NCI-H1092 (cell line): ENCODE measurements at regions not wholly inside any gene's neighbourhood (a gene's known extent, or its start where the extent isn't known, plus 50 kb on each side); places are given as distances from the start of the nearest gene placed in this dataset.
A peak's percentile ranks its signal among the peaks of the same experiment; 100 is the strongest.

Experiments used
- DNase-seq: peaks from one replicate; lab custom pipeline; 2025; lab: John Stamatoyannopoulos, UW

- DNase-seq: no peak
Measured at GRCh38 chr9:3049636-3050035, 205.7 kb upstream of the PUM3 start.

GRCh38 chr9:3047912-3048311, 204.0 kb upstream of the PUM3 start:
- DNase-seq: no peak

- no peak for DNase-seq
Measured at GRCh38 chr9:3045153-3045552, 201.3 kb upstream of the PUM3 start.

GRCh38 chr9:3043369-3043768, 199.5 kb upstream of the PUM3 start:
- no peak for DNase-seq

GRCh38 chr9:3040761-3041160, 196.9 kb upstream of the PUM3 start:
- DNase-seq: no peak

- DNase-seq: no peak
Measured at GRCh38 chr9:3036333-3036700, 192.4 kb upstream of the PUM3 start.

GRCh38 chr9:3035579-3036332, 191.9 kb upstream of the PUM3 start:
- no peak for DNase-seq

GRCh38 chr9:3032898-3033297, 189.0 kb upstream of the PUM3 start:
- DNase-seq: no peak

GRCh38 chr9:3028535-3028934, 184.6 kb upstream of the PUM3 start:
- DNase-seq: peak; percentile 37

GRCh38 chr9:3027210-3027609, 183.3 kb upstream of the PUM3 start:
- DNase-seq: peak; percentile 98

- no peak for DNase-seq
Measured at GRCh38 chr9:3023449-3023848, 179.6 kb upstream of the PUM3 start.

GRCh38 chr9:3018691-3019230, 174.9 kb upstream of the PUM3 start:
- peak; percentile 24 for DNase-seq

- DNase-seq: peak; percentile 58
Measured at GRCh38 chr9:3018071-3018470, 174.2 kb upstream of the PUM3 start.

GRCh38 chr9:3014178-3014577, 170.3 kb upstream of the PUM3 start:
- DNase-seq: no peak

- DNase-seq: no peak
Measured at GRCh38 chr9:3012842-3013241, 168.9 kb upstream of the PUM3 start.

GRCh38 chr9:3012245-3012644, 168.3 kb upstream of the PUM3 start:
- no peak for DNase-seq

GRCh38 chr9:3008091-3008490, 164.2 kb upstream of the PUM3 start:
- DNase-seq: no peak

- DNase-seq: no peak
Measured at GRCh38 chr9:3007326-3007725, 163.4 kb upstream of the PUM3 start.

- DNase-seq: no peak
Measured at GRCh38 chr9:3006851-3007250, 163.0 kb upstream of the PUM3 start.

- no peak for DNase-seq
Measured at GRCh38 chr9:3004572-3004971, 160.7 kb upstream of the PUM3 start.

GRCh38 chr9:3001311-3001710, 157.4 kb upstream of the PUM3 start:
- no peak for DNase-seq

- DNase-seq: no peak
Measured at GRCh38 chr9:2992427-2992826, 148.5 kb upstream of the PUM3 start.

GRCh38 chr9:2991292-2991691, 147.4 kb upstream of the PUM3 start:
- DNase-seq: no peak

GRCh38 chr9:2987679-2988078, 143.8 kb upstream of the PUM3 start:
- DNase-seq: no peak
